HG03442 (cell line): ENCODE measurements at regions not wholly inside any gene's neighbourhood (a gene's known extent, or its start where the extent isn't known, plus 50 kb on each side); places are given as distances from the start of the nearest gene placed in this dataset.
"Not testable (repeated sequence)": the region's sequence is repeated elsewhere in the genome, so short reads cannot be mapped to it uniquely, and the experiment has no call there.

ENCODE experiments used
- ATAC-seq: cut with Tn5 transposase; IDR thresholded peaks from one replicate; pipeline ENCODE4 v1.9.1; 2021; ENCODE audit warnings: mild to moderate bottlenecking, moderate library complexity; ENCODE audit not compliant: unreplicated experiment

- not testable (repeated sequence) for ATAC-seq
Observed at GRCh38 chrX:98300536-98300935, 1416.8 kb downstream of the RPA4 start.

GRCh38 chrX:98331407-98331806 lies 1447.7 kb downstream of the RPA4 start:
- no peak for ATAC-seq

DNA sequence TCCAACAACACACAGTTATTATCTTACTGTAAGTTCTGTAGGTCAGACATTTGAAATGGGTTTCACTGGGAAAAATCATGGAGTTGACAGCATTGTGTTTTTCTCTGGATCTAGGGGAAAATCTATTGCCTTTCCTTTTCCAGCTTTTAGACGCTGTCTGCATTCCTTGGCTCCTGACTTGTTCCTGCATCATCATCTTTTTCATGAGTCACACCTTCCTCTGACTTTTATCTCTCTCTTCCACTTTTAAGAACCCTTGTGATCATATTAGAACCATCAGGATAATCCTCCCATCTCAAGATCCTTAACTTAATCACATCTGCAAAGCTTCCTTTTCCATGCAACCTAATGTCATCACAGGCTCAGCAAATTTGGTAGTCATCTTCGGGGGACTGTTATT lies 1454.8 kb downstream of the RPA4 start:
- ATAC-seq, result no peak

DNA sequence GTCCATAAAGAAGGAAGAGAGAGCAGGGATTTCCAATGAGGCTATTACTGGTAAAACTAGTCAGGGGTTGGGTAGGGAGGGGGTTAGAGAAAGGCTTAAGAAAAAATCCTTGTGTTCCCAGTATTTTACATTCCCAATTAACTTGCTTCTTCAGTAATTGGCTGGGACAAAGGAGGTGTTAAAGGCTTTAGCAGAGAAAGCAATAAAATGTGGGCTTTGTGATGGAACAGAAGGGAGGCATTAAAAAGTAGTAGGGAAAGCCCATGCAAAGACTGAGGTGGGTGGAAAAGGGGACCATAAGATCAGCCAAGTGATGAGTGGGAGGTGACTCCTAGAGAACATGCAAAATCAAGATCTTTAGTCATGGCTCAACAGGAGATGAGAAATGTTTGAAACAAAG lies 1467.2 kb downstream of the RPA4 start:
- ATAC-seq, result no peak

- no peak for ATAC-seq
Observed at GRCh38 chrX:98357146-98357545, 1473.4 kb downstream of the RPA4 start.

- no peak for ATAC-seq
Observed at GRCh38 chrX:98362630-98363029, 1478.9 kb downstream of the RPA4 start.

GRCh38 chrX:98371994-98372393 lies 1488.3 kb downstream of the RPA4 start:
- no peak for ATAC-seq

DNA sequence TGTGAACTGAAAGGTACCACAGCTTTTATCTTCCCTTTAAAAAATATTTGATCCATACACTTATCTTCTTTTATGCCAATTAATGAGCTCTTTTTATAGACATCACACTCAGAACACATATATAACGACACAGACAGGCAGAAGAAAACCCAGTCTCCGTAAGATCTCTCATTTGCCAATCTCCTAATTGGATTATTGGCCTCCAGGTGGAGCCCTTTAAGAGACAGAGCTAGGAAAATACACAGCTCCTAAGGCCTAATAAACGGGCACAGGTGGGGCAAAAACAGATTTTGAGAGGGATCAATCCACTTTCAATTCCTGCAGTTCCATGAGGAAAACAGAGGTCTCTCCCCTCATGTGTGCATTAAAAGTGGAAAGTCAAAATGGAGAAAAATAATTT lies 1495.4 kb downstream of the RPA4 start:
- ATAC-seq, result no peak

- no peak for ATAC-seq
Observed at GRCh38 chrX:98380106-98380505, 1496.4 kb downstream of the RPA4 start.

DNA sequence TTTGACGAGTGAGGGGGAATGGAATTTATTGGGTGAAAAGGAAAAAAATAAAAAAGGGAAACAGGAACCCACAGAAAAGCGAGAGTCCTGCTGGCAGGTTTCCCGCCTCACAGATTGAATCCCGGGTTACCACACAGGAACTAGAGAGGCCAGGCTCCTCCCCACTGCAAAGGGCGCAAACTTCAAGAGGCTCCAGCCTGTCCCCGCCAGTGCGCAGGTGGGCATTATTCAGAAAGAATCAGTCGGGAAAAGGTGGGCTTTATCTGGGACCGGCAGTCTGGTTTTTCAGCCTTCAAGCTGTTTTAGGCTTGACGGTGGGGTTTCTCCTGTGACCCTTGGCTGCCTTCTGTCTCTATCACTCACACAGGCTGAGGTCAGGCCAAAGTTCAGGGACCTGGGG lies 1496.8 kb downstream of the RPA4 start:
- ATAC-seq, result no peak

- no peak for ATAC-seq
Observed at GRCh38 chrX:98398542-98398941, 1514.8 kb downstream of the RPA4 start.

DNA sequence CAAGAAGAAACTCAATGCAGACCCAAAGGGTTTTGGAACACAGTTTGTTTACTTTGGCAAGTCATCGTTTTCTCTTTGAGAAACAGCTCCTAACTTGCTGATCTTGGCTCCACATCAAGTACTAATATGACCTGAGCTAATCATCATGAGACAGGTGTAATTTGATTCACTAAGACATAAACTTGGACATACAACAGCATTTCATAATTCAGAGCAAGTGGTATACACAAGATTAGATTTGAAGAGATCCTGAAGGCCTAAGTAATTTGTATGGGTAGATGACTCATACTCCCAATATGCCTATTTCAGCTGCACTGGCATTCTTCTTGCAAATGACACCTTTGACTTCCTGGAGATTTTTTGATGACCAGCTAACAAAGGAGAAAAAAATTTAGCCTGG lies 1521.7 kb downstream of the RPA4 start:
- ATAC-seq, result no peak

GRCh38 chrX:98407584-98407983 lies 1523.9 kb downstream of the RPA4 start:
- no peak for ATAC-seq

DNA sequence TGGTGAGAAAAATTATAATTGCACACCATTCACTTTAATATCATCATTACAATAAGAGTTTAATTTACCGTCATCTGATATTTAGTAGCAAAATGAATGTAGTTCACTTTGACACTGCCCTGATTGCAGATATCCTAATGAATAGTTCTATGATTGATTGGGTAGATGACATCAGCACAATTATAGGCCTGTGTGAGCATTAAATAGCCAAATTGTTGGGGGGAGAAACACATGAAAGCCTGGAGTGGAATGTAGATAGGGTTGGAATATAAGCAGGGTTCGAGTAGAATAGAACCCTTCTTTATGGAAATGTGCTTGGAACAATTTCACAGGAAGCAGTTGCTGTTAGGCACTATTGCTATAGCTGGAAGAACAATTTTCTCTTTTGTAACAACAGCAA lies 1526.2 kb downstream of the RPA4 start:
- no peak for ATAC-seq

GRCh38 chrX:98412058-98412457 lies 1528.3 kb downstream of the RPA4 start:
- no peak for ATAC-seq

DNA sequence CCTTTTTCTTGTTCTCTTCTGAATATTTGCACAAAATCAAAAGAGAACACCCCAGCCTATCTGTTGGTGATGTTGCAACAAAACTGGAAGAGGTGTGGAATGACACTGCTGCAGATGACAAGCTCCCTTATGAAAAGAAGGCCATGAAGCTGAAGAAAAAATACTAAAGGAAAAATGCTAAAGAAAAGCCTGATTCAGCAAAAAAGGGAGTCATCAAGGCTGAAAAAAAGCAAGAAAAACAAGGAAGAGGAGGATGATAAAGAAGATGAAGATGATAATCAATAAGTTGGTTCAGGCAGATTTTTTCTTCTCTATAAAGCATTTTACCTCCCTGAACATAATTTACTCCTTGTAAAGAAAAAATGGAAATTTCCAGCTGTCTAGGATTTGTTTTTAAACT lies 1538.8 kb downstream of the RPA4 start:
- ATAC-seq, result no peak

- ATAC-seq, result no peak
Observed at GRCh38 chrX:98432413-98432812, 1548.7 kb downstream of the RPA4 start.

- ATAC-seq, result no peak
Observed at GRCh38 chrX:98448524-98448923, 1564.8 kb downstream of the RPA4 start.

DNA sequence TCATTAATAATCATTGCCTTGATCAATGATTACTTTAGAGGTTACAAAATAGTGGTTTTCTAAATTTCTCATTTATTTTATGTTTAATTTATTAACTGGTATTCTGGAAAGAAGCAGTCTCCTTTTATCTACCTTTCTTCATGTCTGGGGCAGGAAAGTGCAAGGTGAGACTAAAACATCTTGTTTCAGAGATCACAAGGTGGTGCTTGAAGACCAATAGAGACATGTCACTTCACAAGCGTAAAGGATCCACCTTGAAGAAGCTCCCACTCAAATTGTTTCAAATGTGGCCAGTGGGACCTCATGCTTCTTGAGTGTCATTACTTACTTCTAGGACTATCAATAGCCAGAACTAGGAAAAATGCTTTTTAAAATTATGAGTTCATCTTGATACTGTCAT lies 1568.7 kb downstream of the RPA4 start:
- no peak for ATAC-seq

GRCh38 chrX:98459669-98460068 lies 1576.0 kb downstream of the RPA4 start:
- ATAC-seq, result no peak

DNA sequence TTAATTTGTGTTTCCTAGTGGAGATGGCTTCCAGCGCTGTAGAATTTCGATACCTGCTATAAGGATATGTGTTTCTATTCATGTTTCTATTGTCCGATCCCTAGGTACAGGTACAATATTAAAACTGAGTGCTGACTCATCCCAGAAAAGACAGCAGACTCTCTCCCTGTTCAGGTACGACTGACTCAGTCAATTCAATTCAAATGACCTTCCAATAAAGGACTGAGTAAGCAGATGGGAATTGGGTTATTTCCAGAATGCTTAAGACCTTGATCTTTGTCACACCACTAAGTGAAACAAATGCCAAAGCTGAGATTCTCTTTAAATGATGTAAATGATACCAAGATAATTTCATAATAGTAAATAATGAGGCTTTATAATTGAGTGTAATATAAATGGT lies 1596.9 kb downstream of the RPA4 start:
- ATAC-seq, result no peak

DNA sequence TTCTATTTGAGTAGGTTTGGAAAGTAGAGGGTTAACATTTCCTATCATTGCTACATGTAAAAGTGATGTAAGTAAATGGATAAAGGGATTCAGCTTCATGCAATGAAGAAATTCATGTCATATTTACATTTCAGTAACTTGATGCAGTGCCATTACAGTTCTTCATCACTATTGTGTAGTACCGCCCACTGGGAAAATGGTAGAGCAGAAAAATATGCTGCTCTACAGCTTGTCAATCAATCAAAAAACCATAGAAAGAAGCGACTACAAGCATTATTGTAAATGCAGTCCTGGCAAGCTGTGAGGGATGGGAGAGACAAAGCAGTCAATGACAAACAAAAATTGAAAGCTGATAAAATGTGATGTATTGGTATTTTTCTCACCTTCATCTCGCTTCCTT lies 1597.9 kb downstream of the RPA4 start:
- no peak for ATAC-seq

- ATAC-seq, result no peak
Observed at GRCh38 chrX:98490670-98491069, 1607.0 kb downstream of the RPA4 start.

GRCh38 chrX:98501426-98501825 lies 1617.7 kb downstream of the RPA4 start:
- no peak for ATAC-seq
